ENCODE measurements at regions not wholly inside any gene's neighbourhood (a gene's known extent, or its start where the extent isn't known, plus 50 kb on each side); places are given as distances from the start of the nearest gene placed in this dataset.

DNA sequence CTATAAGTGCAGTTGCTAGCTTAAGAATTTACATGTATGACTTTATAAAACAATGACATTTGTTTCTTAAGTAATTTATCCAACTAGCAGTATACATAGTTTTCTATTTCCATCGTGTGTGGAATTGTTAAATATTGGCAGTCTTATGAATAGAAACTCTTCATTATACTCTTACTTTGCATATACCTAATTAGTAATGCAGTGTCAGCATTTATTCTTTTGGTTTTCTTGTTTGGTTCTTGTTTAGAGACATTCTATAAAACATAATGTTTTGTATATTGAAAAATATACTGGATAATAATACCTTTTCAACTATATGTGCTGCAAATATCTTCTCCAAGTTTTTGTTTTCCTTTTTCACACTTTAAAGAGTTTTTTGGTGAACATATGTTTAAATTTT, 760.2 kb downstream of the VGLL3 start:
- no peaks in the 10 kb centered on the region for H3K36me3 ChIP-seq
- H3K4me1 ChIP-seq = no peaks in the 10 kb centered on the region
- H3K27me3 ChIP-seq = no peaks in the 10 kb centered on the region
- H3K4me3 ChIP-seq = no peak overlapping the region
- in situ Hi-C loops (cut with MboI; ENCODE audit: low pct_ligation_motif_present in 1 of 4, low pct_unique_long_range_greater_than_20kb in 1 of 4, low sequenced_read_pairs in 3 of 4) = loop anchor here in 1 of 4 donors (25.0 kb wide), 1 partner anchor 418 kb away; no protein-coding TSS in a partner anchor
- no peak overlapping the region for H3K27ac ChIP-seq
- WGBS, 2 donors (ENCODE audit: low coverage in 1 of 2) = 33 to 47% methylated on average over 1 of the region's 1 CpG
- TF ChIP-seq POLR2AphosphoS5 (IDR thresholded peaks at IDR 0.05) (no peak), EP300 (IDR thresholded peaks at IDR 0.05; ENCODE audit: low read depth) (no peak), POLR2A (IDR thresholded peaks at IDR 0.05) (no peak)
- TF ChIP-seq, protein P1, sequence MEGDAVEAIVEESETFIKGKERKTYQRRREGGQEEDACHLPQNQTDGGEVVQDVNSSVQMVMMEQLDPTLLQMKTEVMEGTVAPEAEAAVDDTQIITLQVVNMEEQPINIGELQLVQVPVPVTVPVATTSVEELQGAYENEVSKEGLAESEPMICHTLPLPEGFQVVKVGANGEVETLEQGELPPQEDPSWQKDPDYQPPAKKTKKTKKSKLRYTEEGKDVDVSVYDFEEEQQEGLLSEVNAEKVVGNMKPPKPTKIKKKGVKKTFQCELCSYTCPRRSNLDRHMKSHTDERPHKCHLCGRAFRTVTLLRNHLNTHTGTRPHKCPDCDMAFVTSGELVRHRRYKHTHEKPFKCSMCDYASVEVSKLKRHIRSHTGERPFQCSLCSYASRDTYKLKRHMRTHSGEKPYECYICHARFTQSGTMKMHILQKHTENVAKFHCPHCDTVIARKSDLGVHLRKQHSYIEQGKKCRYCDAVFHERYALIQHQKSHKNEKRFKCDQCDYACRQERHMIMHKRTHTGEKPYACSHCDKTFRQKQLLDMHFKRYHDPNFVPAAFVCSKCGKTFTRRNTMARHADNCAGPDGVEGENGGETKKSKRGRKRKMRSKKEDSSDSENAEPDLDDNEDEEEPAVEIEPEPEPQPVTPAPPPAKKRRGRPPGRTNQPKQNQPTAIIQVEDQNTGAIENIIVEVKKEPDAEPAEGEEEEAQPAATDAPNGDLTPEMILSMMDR (IDR thresholded peaks at IDR 0.05) = no peak
- no peaks in the 10 kb centered on the region for H3K9me3 ChIP-seq
- intact Hi-C loops (cut with DNase I; ENCODE audit: low total_unique reads) = no loop called here
- DNase-seq = no peak

DNA sequence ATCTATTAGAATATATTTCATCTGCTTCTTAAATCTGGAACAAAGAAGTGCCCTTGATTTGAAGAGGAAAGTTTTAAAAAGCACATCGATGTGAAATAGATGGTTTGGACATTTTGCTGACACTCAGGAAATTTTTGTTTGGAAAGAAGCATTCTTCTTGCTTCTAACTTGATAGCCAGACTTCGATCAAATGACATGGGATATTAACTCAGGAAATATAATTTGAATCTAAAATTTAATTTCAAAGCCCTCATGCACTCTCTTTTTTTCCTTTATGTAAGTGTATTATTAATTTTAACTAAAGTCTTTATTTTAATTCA, 761.2 kb downstream of the VGLL3 start:
- TF ChIP-seq EP300 (IDR thresholded peaks at IDR 0.05; ENCODE audit: low read depth) = no peak
- in situ Hi-C loops (cut with MboI; ENCODE audit: low pct_ligation_motif_present in 1 of 4, low pct_unique_long_range_greater_than_20kb in 1 of 4, low sequenced_read_pairs in 3 of 4) (loop anchor here in 1 of 4 donors (25.0 kb wide), 1 partner anchor 417 kb away; no protein-coding TSS in a partner anchor), intact Hi-C loops (cut with DNase I; ENCODE audit: low total_unique reads) (no loop called here)
- DNase-seq = no peak
- Histone ChIP-seq H3K27ac (no peak overlapping the region), H3K9me3 (no peaks in the 10 kb centered on the region), H3K4me1 (no peaks in the 10 kb centered on the region), H3K36me3 (no peaks in the 10 kb centered on the region), H3K4me3 (no peak overlapping the region), H3K27me3 (no peaks in the 10 kb centered on the region)
- WGBS, 2 donors (ENCODE audit: low coverage in 1 of 2) = 68% methylated on average over 2 of the region's 2 CpGs

DNA sequence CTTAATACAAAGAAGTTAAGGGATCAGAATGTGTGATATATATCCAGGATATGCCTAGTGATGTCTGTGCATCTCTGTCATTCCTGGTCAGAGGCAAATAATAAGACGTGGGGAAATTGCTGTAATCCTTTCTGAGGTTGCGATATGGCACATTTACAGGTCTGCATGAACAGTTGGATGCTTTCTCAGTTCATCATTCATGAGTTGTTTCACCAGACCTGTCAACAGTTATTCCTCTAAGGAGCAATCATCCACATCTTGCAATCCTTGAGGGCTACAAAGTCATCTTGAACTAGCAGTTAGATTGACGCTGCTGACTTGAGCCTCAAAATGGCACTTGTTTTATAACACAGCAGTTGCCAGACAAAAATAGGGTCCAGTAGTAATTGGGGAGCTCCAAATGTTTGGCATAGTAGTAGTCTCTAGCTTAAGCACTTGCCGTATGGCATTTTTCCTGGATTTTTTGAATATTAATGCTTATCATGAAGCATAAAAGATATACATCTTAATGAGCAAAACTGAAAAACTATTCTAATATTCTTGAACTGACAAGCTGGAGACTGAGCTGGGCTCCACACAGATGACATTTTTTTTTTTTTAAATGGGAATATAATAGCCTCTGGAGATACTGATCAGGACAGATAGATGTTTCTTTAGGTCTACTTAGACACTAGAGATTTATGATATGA, 761.7 kb downstream of the VGLL3 start:
- H3K9me3 ChIP-seq = no peaks in the 10 kb centered on the region

DNA sequence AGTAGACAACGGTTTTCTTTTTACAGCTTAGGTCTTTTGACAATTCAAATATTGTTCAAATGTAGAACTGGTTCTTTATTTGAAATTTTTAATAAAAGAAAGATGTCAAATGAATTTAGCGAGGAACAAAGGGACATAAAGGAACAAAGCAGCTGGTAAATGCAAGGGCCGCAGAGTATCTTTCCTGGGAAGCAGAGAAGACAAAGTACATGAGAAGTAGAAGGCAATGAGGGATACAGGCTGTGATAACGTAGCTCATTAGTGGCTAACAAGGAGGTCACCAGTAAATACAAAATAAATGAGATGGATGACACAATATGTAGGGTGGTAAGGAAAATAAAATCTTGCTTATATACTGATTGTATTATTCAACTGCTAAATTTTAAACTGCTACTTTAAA, 762.8 kb downstream of the VGLL3 start:
- Histone ChIP-seq H3K36me3 (no peaks in the 10 kb centered on the region), H3K9me3 (no peaks in the 10 kb centered on the region), H3K4me3 (no peak overlapping the region), H3K27ac (no peak overlapping the region), H3K27me3 (no peaks in the 10 kb centered on the region), H3K4me1 (no peaks in the 10 kb centered on the region)
- 54 to 60% methylated on average over 4 of the region's 4 CpGs for WGBS, 2 donors (ENCODE audit: low coverage in 1 of 2)
- in situ Hi-C loops (cut with MboI; ENCODE audit: low pct_ligation_motif_present in 1 of 4, low pct_unique_long_range_greater_than_20kb in 1 of 4, low sequenced_read_pairs in 3 of 4) (loop anchor here in 1 of 4 donors (25.0 kb wide), 1 partner anchor 416 kb away; no protein-coding TSS in a partner anchor), intact Hi-C loops (cut with DNase I; ENCODE audit: low total_unique reads) (no loop called here)
- TF ChIP-seq POLR2AphosphoS5 (IDR thresholded peaks at IDR 0.05) = no peak
- TF ChIP-seq, protein P1 (IDR thresholded peaks at IDR 0.05) = no peak
- no peak for TF ChIP-seq EP300 (IDR thresholded peaks at IDR 0.05; ENCODE audit: low read depth)
- TF ChIP-seq POLR2A (IDR thresholded peaks at IDR 0.05) = no peak
- DNase-seq = no peak

More for the DNA sequence above, 761.7 kb downstream of the VGLL3 start:
- WGBS, 2 donors (ENCODE audit: low coverage in 1 of 2) = 83 to 85% methylated on average over 3 to 4 of the region's 4 CpGs
- Histone ChIP-seq H3K4me3 (no peak overlapping the region), H3K36me3 (no peaks in the 10 kb centered on the region), H3K4me1 (no peaks in the 10 kb centered on the region), H3K27ac (no peak overlapping the region), H3K27me3 (no peaks in the 10 kb centered on the region)
- DNase-seq = no peak
- in situ Hi-C loops (cut with MboI; ENCODE audit: low pct_ligation_motif_present in 1 of 4, low pct_unique_long_range_greater_than_20kb in 1 of 4, low sequenced_read_pairs in 3 of 4) = loop anchor here in 1 of 4 donors (25.0 kb wide), 1 partner anchor 417 kb away; no protein-coding TSS in a partner anchor
- TF ChIP-seq, protein P1 (IDR thresholded peaks at IDR 0.05) = no peak
- TF ChIP-seq POLR2A (IDR thresholded peaks at IDR 0.05) (no peak), EP300 (IDR thresholded peaks at IDR 0.05; ENCODE audit: low read depth) (no peak), POLR2AphosphoS5 (IDR thresholded peaks at IDR 0.05) (no peak)
- intact Hi-C loops (cut with DNase I; ENCODE audit: low total_unique reads) = no loop called here

All from transverse colon (tissue), 4 donors.